ENCODE measurements at regions not wholly inside any gene's neighbourhood (a gene's known extent, or its start where the extent isn't known, plus 50 kb on each side); places are given as distances from the start of the nearest gene placed in this dataset.

- H3K4me1 Mint-ChIP-seq = no peaks in the 10 kb centered on the region
- ATAC-seq (no peak), DNase-seq (no peak)
- no peaks in the 10 kb centered on the region for H3K36me3 Mint-ChIP-seq
- Histone ChIP-seq H3K27me3 (ENCODE audit: control insufficient read depth, insufficient read depth, low read length) (no peaks in the 10 kb centered on the region), H3K4me1 (ENCODE audit: control insufficient read depth, insufficient read depth, low read length) (no peaks in the 10 kb centered on the region), H3K4me3 (ENCODE audit: low read length) (no peak overlapping the region), H3K9me3 (ENCODE audit: control insufficient read depth, insufficient read depth, low read length) (no peaks in the 10 kb centered on the region), H3K27ac (ENCODE audit: low read length) (no peak overlapping the region), H3K36me3 (ENCODE audit: control insufficient read depth, insufficient read depth, low read length) (no peaks in the 10 kb centered on the region)
- no peak overlapping the region for H3K4me3 Mint-ChIP-seq
- H3K27ac Mint-ChIP-seq = no peak overlapping the region
- intact Hi-C loops (cut with micrococcal nuclease) = no loop called here
- no peaks in the 10 kb centered on the region for H3K27me3 Mint-ChIP-seq (ENCODE audit: low read depth in 2 of 2)
- WGBS (ENCODE audit: insufficient coverage) = 95% methylated on average over 4 of the region's 4 CpGs
- no peak for TF ChIP-seq CTCF (IDR thresholded peaks at IDR 0.05)
- peaks cover 0 to 2% of the 10 kb centered on the region in 2 donors for H3K9me3 Mint-ChIP-seq
These were observed 393.2 kb upstream of the ATXN7L3B start for GRCh38 chr12:74144396-74144795.

- DNase-seq (no peak), ATAC-seq (no peak)
- WGBS (ENCODE audit: insufficient coverage) = no CpG with 5 or more reads among the region's 1 CpG
- Mint-ChIP-seq H3K27me3 (ENCODE audit: low read depth in 2 of 2) (no peaks in the 10 kb centered on the region), H3K4me3 (no peak overlapping the region), H3K4me1 (no peaks in the 10 kb centered on the region), H3K36me3 (no peaks in the 10 kb centered on the region), H3K27ac (no peak overlapping the region), H3K9me3 (peaks cover 0 to 2% of the 10 kb centered on the region in 2 donors)
- Histone ChIP-seq H3K4me3 (ENCODE audit: low read length) (no peak overlapping the region), H3K9me3 (ENCODE audit: control insufficient read depth, insufficient read depth, low read length) (no peaks in the 10 kb centered on the region), H3K27me3 (ENCODE audit: control insufficient read depth, insufficient read depth, low read length) (no peaks in the 10 kb centered on the region), H3K4me1 (ENCODE audit: control insufficient read depth, insufficient read depth, low read length) (no peaks in the 10 kb centered on the region), H3K36me3 (ENCODE audit: control insufficient read depth, insufficient read depth, low read length) (no peaks in the 10 kb centered on the region), H3K27ac (ENCODE audit: low read length) (no peak overlapping the region)
- intact Hi-C loops (cut with micrococcal nuclease) = no loop called here
- TF ChIP-seq CTCF (IDR thresholded peaks at IDR 0.05) = no peak
These were observed 392.3 kb upstream of the ATXN7L3B start for GRCh38 chr12:74145328-74145727.

GRCh38 chr12:74148849-74149248 is 388.8 kb upstream of the ATXN7L3B start:
- no peaks in the 10 kb centered on the region for H3K27me3 ChIP-seq (ENCODE audit: control insufficient read depth, insufficient read depth, low read length)
- H3K27ac ChIP-seq (ENCODE audit: low read length) = no peak overlapping the region
- ATAC-seq = no peak
- H3K9me3 Mint-ChIP-seq = peaks cover 0 to 2% of the 10 kb centered on the region in 2 donors
- H3K4me3 ChIP-seq (ENCODE audit: low read length) = no peak overlapping the region
- no peaks in the 10 kb centered on the region for H3K4me1 ChIP-seq (ENCODE audit: control insufficient read depth, insufficient read depth, low read length)
- 78% methylated on average over 2 of the region's 2 CpGs for WGBS (ENCODE audit: insufficient coverage)
- no peaks in the 10 kb centered on the region for H3K9me3 ChIP-seq (ENCODE audit: control insufficient read depth, insufficient read depth, low read length)
- DNase-seq = no peak
- H3K4me3 Mint-ChIP-seq = no peak overlapping the region
- no peaks in the 10 kb centered on the region for H3K27me3 Mint-ChIP-seq (ENCODE audit: low read depth in 2 of 2)
- no peaks in the 10 kb centered on the region for H3K36me3 ChIP-seq (ENCODE audit: control insufficient read depth, insufficient read depth, low read length)
- no peaks in the 10 kb centered on the region for H3K36me3 Mint-ChIP-seq
- TF ChIP-seq CTCF (IDR thresholded peaks at IDR 0.05) = no peak
- intact Hi-C loops (cut with micrococcal nuclease) = no loop called here
- H3K4me1 Mint-ChIP-seq = no peaks in the 10 kb centered on the region
- no peak overlapping the region for H3K27ac Mint-ChIP-seq

- Histone ChIP-seq H3K36me3 (ENCODE audit: control insufficient read depth, insufficient read depth, low read length) (no peaks in the 10 kb centered on the region), H3K4me1 (ENCODE audit: control insufficient read depth, insufficient read depth, low read length) (no peaks in the 10 kb centered on the region), H3K4me3 (ENCODE audit: low read length) (no peak overlapping the region), H3K27me3 (ENCODE audit: control insufficient read depth, insufficient read depth, low read length) (no peaks in the 10 kb centered on the region), H3K27ac (ENCODE audit: low read length) (no peak overlapping the region), H3K9me3 (ENCODE audit: control insufficient read depth, insufficient read depth, low read length) (no peaks in the 10 kb centered on the region)
- H3K27ac Mint-ChIP-seq = no peak overlapping the region
- WGBS (ENCODE audit: insufficient coverage) = 84% methylated on average over 2 of the region's 2 CpGs
- no peaks in the 10 kb centered on the region for H3K27me3 Mint-ChIP-seq (ENCODE audit: low read depth in 2 of 2)
- no peak for ATAC-seq
- H3K36me3 Mint-ChIP-seq = no peaks in the 10 kb centered on the region
- H3K4me1 Mint-ChIP-seq = no peaks in the 10 kb centered on the region
- no peak overlapping the region for H3K4me3 Mint-ChIP-seq
- no peak for DNase-seq
- no peak for TF ChIP-seq CTCF (IDR thresholded peaks at IDR 0.05)
- intact Hi-C loops (cut with micrococcal nuclease) = no loop called here
- H3K9me3 Mint-ChIP-seq = peaks cover 0 to 8% of the 10 kb centered on the region in 2 donors
These were observed 385.3 kb upstream of the ATXN7L3B start for GRCh38 chr12:74152370-74152769.

All from natural killer cell (primary cell).